AG09319 (cell line): ENCODE measurements at regions not wholly inside any gene's neighbourhood (a gene's known extent, or its start where the extent isn't known, plus 50 kb on each side); places are given as distances from the start of the nearest gene placed in this dataset.

Experiments
- DNase-seq: peaks from one replicate; pipeline ENCODE4 v3.0.0-alpha.2; 2010; ENCODE audit warnings: low read depth; ENCODE audit errors: extremely low read depth
- TF ChIP-seq, protein P1 (sequence below): IDR thresholded peaks from 2 replicates; pipeline ENCODE4 v1.5.1; 2011; ENCODE audit warnings: low read depth, mild to moderate bottlenecking, inconsistent platforms, low read length, moderate library complexity

DNA sequence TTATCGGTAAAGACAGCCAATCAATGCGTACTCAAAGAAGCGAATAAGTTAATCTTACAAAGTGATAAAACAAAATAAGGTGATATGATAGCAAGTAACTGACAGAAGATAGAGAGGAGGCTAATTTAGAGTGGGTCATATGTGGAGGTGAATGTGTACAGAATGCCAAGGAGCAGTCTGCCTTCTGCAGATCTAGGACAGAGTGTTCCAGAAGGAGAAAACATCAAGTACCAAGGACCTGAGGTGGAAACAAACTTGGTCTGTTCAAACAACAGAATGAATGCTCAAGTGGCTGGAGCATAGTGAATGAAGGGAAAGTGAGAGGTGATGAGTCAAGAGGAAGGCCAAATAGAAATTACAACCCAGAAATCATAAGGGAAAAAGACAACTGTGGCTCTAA, 170.3 kb upstream of the BMP4 start:
- DNase-seq, result no peak
- TF ChIP-seq, protein P1, sequence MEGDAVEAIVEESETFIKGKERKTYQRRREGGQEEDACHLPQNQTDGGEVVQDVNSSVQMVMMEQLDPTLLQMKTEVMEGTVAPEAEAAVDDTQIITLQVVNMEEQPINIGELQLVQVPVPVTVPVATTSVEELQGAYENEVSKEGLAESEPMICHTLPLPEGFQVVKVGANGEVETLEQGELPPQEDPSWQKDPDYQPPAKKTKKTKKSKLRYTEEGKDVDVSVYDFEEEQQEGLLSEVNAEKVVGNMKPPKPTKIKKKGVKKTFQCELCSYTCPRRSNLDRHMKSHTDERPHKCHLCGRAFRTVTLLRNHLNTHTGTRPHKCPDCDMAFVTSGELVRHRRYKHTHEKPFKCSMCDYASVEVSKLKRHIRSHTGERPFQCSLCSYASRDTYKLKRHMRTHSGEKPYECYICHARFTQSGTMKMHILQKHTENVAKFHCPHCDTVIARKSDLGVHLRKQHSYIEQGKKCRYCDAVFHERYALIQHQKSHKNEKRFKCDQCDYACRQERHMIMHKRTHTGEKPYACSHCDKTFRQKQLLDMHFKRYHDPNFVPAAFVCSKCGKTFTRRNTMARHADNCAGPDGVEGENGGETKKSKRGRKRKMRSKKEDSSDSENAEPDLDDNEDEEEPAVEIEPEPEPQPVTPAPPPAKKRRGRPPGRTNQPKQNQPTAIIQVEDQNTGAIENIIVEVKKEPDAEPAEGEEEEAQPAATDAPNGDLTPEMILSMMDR, result no peak

DNA sequence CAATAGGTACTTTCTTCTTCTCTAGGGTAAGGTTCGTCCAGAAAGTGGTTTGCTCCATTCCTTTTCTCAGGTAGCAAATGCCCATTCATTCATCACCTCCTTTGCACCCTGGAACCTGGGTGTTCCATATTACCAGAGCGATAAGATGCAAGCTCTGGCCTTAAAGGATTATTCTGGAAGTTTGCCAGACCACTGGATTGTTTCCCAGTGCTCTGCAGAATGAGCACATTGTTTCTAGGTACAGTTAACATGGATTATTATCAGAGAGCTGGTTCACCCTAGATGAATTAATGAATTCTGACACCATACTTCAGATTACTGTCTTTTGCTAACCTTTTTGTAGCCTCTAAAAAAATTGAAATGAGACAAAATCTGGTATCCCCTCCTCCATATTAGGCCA, 170.9 kb upstream of the BMP4 start:
- no peak for DNase-seq
- TF ChIP-seq, protein P1, result no peak

DNA sequence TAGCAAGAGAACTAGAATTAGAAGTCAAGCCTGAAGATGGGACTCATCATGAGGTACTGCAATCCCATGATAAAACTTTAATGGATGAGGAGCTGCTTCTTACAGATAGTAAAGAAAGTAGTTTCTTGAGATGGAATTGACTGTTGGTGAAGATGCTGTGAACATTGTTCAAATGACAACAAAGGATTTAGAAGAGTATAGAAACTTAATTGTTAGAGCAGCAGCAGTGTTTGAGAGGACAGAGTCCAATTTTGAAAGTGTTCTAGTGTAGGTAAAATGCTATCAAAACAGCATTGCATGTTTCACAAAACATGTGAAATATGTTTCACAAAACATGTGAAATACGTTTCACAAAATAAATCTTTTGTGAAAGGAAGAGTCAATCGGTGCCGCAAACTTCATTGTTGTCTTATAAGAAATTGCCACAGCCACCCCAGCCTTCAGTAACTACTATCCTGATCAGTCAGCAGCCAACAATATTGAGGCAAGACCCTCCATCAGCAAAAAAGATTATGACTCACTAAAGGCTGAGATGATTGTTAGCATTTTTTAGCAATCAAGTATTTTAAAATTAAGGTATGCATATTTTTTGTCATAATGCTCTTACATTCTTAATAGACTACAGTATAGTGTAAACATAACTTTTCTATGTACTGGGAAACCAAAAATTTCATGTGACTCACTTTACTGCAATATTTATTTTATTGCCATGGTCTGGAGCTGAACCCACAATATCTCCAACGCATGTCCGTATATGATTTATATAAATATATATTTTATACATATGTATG, 173.4 kb upstream of the BMP4 start:
- TF ChIP-seq, protein P1, result no peak
- no peak for DNase-seq

DNA sequence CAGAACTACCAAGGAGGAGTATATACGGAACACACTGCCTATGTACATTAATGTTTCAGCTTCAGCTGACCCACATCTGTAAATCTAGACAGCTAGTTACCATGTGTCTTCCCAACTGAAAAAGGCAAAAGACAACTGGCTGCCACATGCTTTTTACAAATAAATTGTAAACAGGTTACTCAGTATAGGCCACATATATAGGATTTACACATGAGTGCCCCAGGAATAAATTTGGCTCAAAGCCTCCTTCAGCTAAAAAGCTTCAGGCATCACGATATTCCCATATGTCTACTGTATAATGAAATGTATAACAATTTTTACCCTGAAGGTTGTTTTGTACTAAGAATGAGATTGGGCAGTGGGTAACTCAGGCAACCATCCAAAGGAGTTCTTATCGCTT, 175.9 kb upstream of the BMP4 start:
- DNase-seq, result no peak

DNA sequence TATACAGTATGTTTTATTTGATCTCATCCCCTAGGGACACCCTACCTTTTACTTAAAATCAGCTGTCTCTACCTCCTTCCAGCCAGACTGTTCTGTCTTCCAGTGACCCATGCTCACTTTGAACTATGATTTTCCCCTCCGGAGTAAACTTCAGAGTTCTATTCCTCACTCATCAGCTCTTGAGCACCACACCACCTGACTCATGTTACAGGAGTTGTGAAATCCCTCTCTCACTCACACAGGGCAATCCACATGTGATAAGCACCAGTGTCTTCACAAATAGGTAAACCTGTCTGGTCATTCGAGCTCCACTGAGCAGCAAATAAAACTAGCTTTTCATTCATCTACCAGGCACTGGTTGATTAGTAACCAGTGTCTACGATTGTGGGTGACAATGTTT, 177.3 kb upstream of the BMP4 start:
- DNase-seq, result no peak
- TF ChIP-seq, protein P1, result no peak

More for the DNA sequence above, 175.9 kb upstream of the BMP4 start:
- TF ChIP-seq, protein P1, result no peak

DNA sequence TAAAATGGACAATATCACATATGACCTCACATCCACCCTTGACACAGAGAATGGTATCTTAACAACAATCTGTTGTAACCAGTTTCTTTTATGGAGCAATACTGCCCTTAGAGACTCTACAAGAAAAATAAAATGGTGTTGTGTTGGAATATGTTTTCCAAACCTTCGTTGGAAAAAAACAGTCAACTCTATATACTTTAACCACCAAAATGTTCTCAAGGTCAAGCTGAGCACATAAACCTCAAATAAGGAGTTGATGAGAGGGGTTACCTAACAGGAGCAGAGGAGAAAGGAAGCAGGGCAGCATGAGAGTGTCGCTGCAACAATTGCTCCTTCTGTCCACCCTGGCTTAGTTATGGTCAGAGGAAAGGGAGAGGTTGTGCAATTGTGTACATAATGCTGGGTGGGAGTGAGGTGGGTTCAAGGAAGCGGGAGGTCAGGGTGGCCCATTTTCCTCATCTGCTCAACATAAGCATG, 179.2 kb upstream of the BMP4 start:
- no peak for DNase-seq
- TF ChIP-seq, protein P1, result no peak

DNA sequence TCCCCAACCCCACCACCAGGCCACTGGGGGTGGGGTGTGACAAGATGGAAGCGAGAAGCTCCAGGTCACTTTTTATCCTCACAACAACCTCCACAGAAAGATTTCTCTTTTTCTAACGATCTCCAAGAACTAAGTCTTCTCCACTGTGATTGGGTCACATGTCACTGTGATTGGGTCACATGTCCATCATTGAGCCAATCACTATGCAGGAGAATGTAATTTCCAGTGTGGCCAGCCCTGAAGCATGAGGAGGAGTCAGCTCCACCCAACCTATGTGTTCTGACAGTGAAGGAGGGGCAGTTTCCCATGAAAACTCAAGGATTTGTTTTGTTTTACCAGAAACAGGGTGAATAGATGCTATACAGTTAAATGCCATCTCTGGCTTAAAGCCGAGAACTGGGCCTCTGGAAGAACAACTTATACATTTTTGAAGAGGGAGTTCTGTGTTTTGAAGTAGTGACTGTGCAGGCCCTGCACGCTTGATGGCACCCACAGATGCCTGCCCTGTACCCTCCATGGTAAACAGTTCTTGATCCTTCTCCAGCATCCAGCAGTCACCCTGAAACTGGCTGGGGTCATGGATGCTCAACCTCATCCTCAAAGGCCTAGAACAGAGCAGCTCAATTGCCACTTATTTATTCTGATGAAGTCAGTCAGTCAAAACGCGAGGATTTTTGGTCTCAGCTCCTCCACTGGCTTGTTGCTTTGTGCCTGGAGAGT, 180.4 kb upstream of the BMP4 start:
- no peak for DNase-seq
- TF ChIP-seq, protein P1, result no peak
